ENCODE measurements at regions not wholly inside any gene's neighbourhood (a gene's known extent, or its start where the extent isn't known, plus 50 kb on each side); places are given as distances from the start of the nearest gene placed in this dataset.

GRCh38 chr13:62924395-62924794 lies 1508.7 kb upstream of the PCDH20 start:
- Histone ChIP-seq H3K36me3 (ENCODE audit: control insufficient read depth, insufficient read depth, low read length) (no peaks in the 10 kb centered on the region), H3K9me3 (ENCODE audit: control insufficient read depth, insufficient read depth, low read depth, low read length) (no peaks in the 10 kb centered on the region), H3K27me3 (ENCODE audit: control insufficient read depth, insufficient read depth, low read length) (no peaks in the 10 kb centered on the region), H3K4me1 (ENCODE audit: control insufficient read depth, insufficient read depth, low read length) (no peaks in the 10 kb centered on the region), H3K9ac (ENCODE audit: low read length) (no peak overlapping the region), H3K4me3 (ENCODE audit: low read depth, low read length) (no peak overlapping the region), H3K27ac (ENCODE audit: low read depth, low read length) (no peak overlapping the region)

- Histone ChIP-seq H3K27ac (ENCODE audit: low read depth, low read length) (no peak overlapping the region), H3K27me3 (ENCODE audit: control insufficient read depth, insufficient read depth, low read length) (no peaks in the 10 kb centered on the region), H3K36me3 (ENCODE audit: control insufficient read depth, insufficient read depth, low read length) (no peaks in the 10 kb centered on the region), H3K9me3 (ENCODE audit: control insufficient read depth, insufficient read depth, low read depth, low read length) (no peaks in the 10 kb centered on the region), H3K9ac (ENCODE audit: low read length) (no peak overlapping the region), H3K4me1 (ENCODE audit: control insufficient read depth, insufficient read depth, low read length) (no peaks in the 10 kb centered on the region), H3K4me3 (ENCODE audit: low read depth, low read length) (no peak overlapping the region)
Observed at GRCh38 chr13:62920159-62920558, 1504.5 kb upstream of the PCDH20 start.

- Histone ChIP-seq H3K4me3 (ENCODE audit: low read depth, low read length) (no peak overlapping the region), H3K27me3 (ENCODE audit: control insufficient read depth, insufficient read depth, low read length) (no peaks in the 10 kb centered on the region), H3K27ac (ENCODE audit: low read depth, low read length) (no peak overlapping the region), H3K9me3 (ENCODE audit: control insufficient read depth, insufficient read depth, low read depth, low read length) (no peaks in the 10 kb centered on the region), H3K4me1 (ENCODE audit: control insufficient read depth, insufficient read depth, low read length) (no peaks in the 10 kb centered on the region), H3K36me3 (ENCODE audit: control insufficient read depth, insufficient read depth, low read length) (no peaks in the 10 kb centered on the region), H3K9ac (ENCODE audit: low read length) (no peak overlapping the region)
Observed at GRCh38 chr13:62919491-62919890, 1503.8 kb upstream of the PCDH20 start.

GRCh38 chr13:62910541-62911060 lies 1495.0 kb upstream of the PCDH20 start:
- Histone ChIP-seq H3K4me3 (ENCODE audit: low read depth, low read length) (no peak overlapping the region), H3K36me3 (ENCODE audit: control insufficient read depth, insufficient read depth, low read length) (no peaks in the 10 kb centered on the region), H3K27ac (ENCODE audit: low read depth, low read length) (no peak overlapping the region), H3K9ac (ENCODE audit: low read length) (no peak overlapping the region), H3K4me1 (ENCODE audit: control insufficient read depth, insufficient read depth, low read length) (no peaks in the 10 kb centered on the region), H3K27me3 (ENCODE audit: control insufficient read depth, insufficient read depth, low read length) (no peaks in the 10 kb centered on the region), H3K9me3 (ENCODE audit: control insufficient read depth, insufficient read depth, low read depth, low read length) (no peaks in the 10 kb centered on the region)

- Histone ChIP-seq H3K4me3 (ENCODE audit: low read depth, low read length) (no peak overlapping the region), H3K9ac (ENCODE audit: low read length) (no peak overlapping the region), H3K27ac (ENCODE audit: low read depth, low read length) (no peak overlapping the region), H3K27me3 (ENCODE audit: control insufficient read depth, insufficient read depth, low read length) (no peaks in the 10 kb centered on the region), H3K36me3 (ENCODE audit: control insufficient read depth, insufficient read depth, low read length) (no peaks in the 10 kb centered on the region), H3K9me3 (ENCODE audit: control insufficient read depth, insufficient read depth, low read depth, low read length) (no peaks in the 10 kb centered on the region), H3K4me1 (ENCODE audit: control insufficient read depth, insufficient read depth, low read length) (no peaks in the 10 kb centered on the region)
Observed at GRCh38 chr13:62908321-62908720, 1492.7 kb upstream of the PCDH20 start.

- Histone ChIP-seq H3K27ac (ENCODE audit: low read depth, low read length) (no peak overlapping the region), H3K9ac (ENCODE audit: low read length) (no peak overlapping the region), H3K36me3 (ENCODE audit: control insufficient read depth, insufficient read depth, low read length) (no peaks in the 10 kb centered on the region), H3K4me3 (ENCODE audit: low read depth, low read length) (no peak overlapping the region), H3K4me1 (ENCODE audit: control insufficient read depth, insufficient read depth, low read length) (no peaks in the 10 kb centered on the region), H3K9me3 (ENCODE audit: control insufficient read depth, insufficient read depth, low read depth, low read length) (no peaks in the 10 kb centered on the region), H3K27me3 (ENCODE audit: control insufficient read depth, insufficient read depth, low read length) (no peaks in the 10 kb centered on the region)
Observed at GRCh38 chr13:62906896-62907295, 1491.2 kb upstream of the PCDH20 start.

GRCh38 chr13:62906469-62906868 lies 1490.8 kb upstream of the PCDH20 start:
- H3K4me1 ChIP-seq (ENCODE audit: control insufficient read depth, insufficient read depth, low read length): no peaks in the 10 kb centered on the region
- no peaks in the 10 kb centered on the region for H3K36me3 ChIP-seq (ENCODE audit: control insufficient read depth, insufficient read depth, low read length)
- H3K9me3 ChIP-seq (ENCODE audit: control insufficient read depth, insufficient read depth, low read depth, low read length): no peaks in the 10 kb centered on the region
- no peak overlapping the region for H3K4me3 ChIP-seq (ENCODE audit: low read depth, low read length)
- H3K27me3 ChIP-seq (ENCODE audit: control insufficient read depth, insufficient read depth, low read length): no peaks in the 10 kb centered on the region
- H3K27ac ChIP-seq (ENCODE audit: low read depth, low read length): no peak overlapping the region
- no peak overlapping the region for H3K9ac ChIP-seq (ENCODE audit: low read length)

- Histone ChIP-seq H3K4me3 (ENCODE audit: low read depth, low read length) (no peak overlapping the region), H3K9ac (ENCODE audit: low read length) (no peak overlapping the region), H3K4me1 (ENCODE audit: control insufficient read depth, insufficient read depth, low read length) (no peaks in the 10 kb centered on the region), H3K36me3 (ENCODE audit: control insufficient read depth, insufficient read depth, low read length) (no peaks in the 10 kb centered on the region), H3K27ac (ENCODE audit: low read depth, low read length) (no peak overlapping the region), H3K9me3 (ENCODE audit: control insufficient read depth, insufficient read depth, low read depth, low read length) (no peaks in the 10 kb centered on the region), H3K27me3 (ENCODE audit: control insufficient read depth, insufficient read depth, low read length) (no peaks in the 10 kb centered on the region)
Observed at GRCh38 chr13:62887046-62887445, 1471.4 kb upstream of the PCDH20 start.

- Histone ChIP-seq H3K27ac (ENCODE audit: low read depth, low read length) (no peak overlapping the region), H3K4me3 (ENCODE audit: low read depth, low read length) (no peak overlapping the region), H3K4me1 (ENCODE audit: control insufficient read depth, insufficient read depth, low read length) (no peaks in the 10 kb centered on the region), H3K36me3 (ENCODE audit: control insufficient read depth, insufficient read depth, low read length) (no peaks in the 10 kb centered on the region), H3K27me3 (ENCODE audit: control insufficient read depth, insufficient read depth, low read length) (no peaks in the 10 kb centered on the region), H3K9ac (ENCODE audit: low read length) (no peak overlapping the region), H3K9me3 (ENCODE audit: control insufficient read depth, insufficient read depth, low read depth, low read length) (peaks cover 8% of the 10 kb centered on the region; the same call in 1 of the 2 replicates)
Observed at GRCh38 chr13:62879071-62879470, 1463.4 kb upstream of the PCDH20 start.

GRCh38 chr13:62875118-62875640 lies 1459.5 kb upstream of the PCDH20 start:
- Histone ChIP-seq H3K4me1 (ENCODE audit: control insufficient read depth, insufficient read depth, low read length) (no peaks in the 10 kb centered on the region), H3K36me3 (ENCODE audit: control insufficient read depth, insufficient read depth, low read length) (no peaks in the 10 kb centered on the region), H3K4me3 (ENCODE audit: low read depth, low read length) (no peak overlapping the region), H3K27ac (ENCODE audit: low read depth, low read length) (no peak overlapping the region), H3K9me3 (ENCODE audit: control insufficient read depth, insufficient read depth, low read depth, low read length) (peaks cover 8% of the 10 kb centered on the region; the same call in 1 of the 2 replicates), H3K27me3 (ENCODE audit: control insufficient read depth, insufficient read depth, low read length) (no peaks in the 10 kb centered on the region), H3K9ac (ENCODE audit: low read length) (no peak overlapping the region)

GRCh38 chr13:62850331-62850730 lies 1434.7 kb upstream of the PCDH20 start:
- Histone ChIP-seq H3K4me3 (ENCODE audit: low read depth, low read length) (no peak overlapping the region), H3K36me3 (ENCODE audit: control insufficient read depth, insufficient read depth, low read length) (no peaks in the 10 kb centered on the region)

GRCh38 chr13:62847520-62847919 lies 1431.9 kb upstream of the PCDH20 start:
- no peaks in the 10 kb centered on the region for H3K9me3 ChIP-seq (ENCODE audit: control insufficient read depth, insufficient read depth, low read depth, low read length)
- H3K27ac ChIP-seq (ENCODE audit: low read depth, low read length): no peak overlapping the region

More at GRCh38 chr13:62850331-62850730, 1434.7 kb upstream of the PCDH20 start:
- Histone ChIP-seq H3K27me3 (ENCODE audit: control insufficient read depth, insufficient read depth, low read length) (no peaks in the 10 kb centered on the region), H3K4me1 (ENCODE audit: control insufficient read depth, insufficient read depth, low read length) (no peaks in the 10 kb centered on the region), H3K9me3 (ENCODE audit: control insufficient read depth, insufficient read depth, low read depth, low read length) (no peaks in the 10 kb centered on the region), H3K9ac (ENCODE audit: low read length) (no peak overlapping the region), H3K27ac (ENCODE audit: low read depth, low read length) (no peak overlapping the region)

More at GRCh38 chr13:62847520-62847919, 1431.9 kb upstream of the PCDH20 start:
- Histone ChIP-seq H3K4me3 (ENCODE audit: low read depth, low read length) (no peak overlapping the region), H3K27me3 (ENCODE audit: control insufficient read depth, insufficient read depth, low read length) (no peaks in the 10 kb centered on the region), H3K36me3 (ENCODE audit: control insufficient read depth, insufficient read depth, low read length) (no peaks in the 10 kb centered on the region), H3K4me1 (ENCODE audit: control insufficient read depth, insufficient read depth, low read length) (no peaks in the 10 kb centered on the region), H3K9ac (ENCODE audit: low read length) (no peak overlapping the region)
